HCT116 (cell line): ENCODE measurements at regions not wholly inside any gene's neighbourhood (a gene's known extent, or its start where the extent isn't known, plus 50 kb on each side); places are given as distances from the start of the nearest gene placed in this dataset.

Experiments used
- ATAC-seq: fragments of 200-7000 bp; cut with Tn5 transposase; 2 replicates; pipeline ENCODE4 v1.9.1; 2020; ENCODE audit warnings: mild to moderate bottlenecking, moderate library complexity
- BruUV-seq: library from RNA; stranded (reverse); fragments of 400-500 nt; replicated peaks from 2 replicates; lab custom pipeline; 2021; lab: Mats Ljungman, UMichigan
- CTCF ChIA-PET: fragments of 300-600 bp; sonication (Branson Sonifier 250); formaldehyde crosslinking; loops from one replicate; lab custom pipeline; 2021; ENCODE audit warnings: antibody characterized with exemption; lab: Charles Lee
- POLR2A ChIA-PET: fragments of 300-600, 350-600 bp; sonication (Branson Sonifier 250); formaldehyde crosslinking; loops from one replicate; lab custom pipeline; 2021; ENCODE audit warnings: antibody characterized with exemption; lab: Charles Lee
- RAD21 ChIA-PET, 2 experiments: fragments of 300-600 bp; sonication (Branson Sonifier 250); formaldehyde crosslinking; loops; one replicate each; lab custom pipeline; 2023; ENCODE audit warnings: low total read pairs in 2 of 2; ENCODE audit not compliant: uncharacterized antibody in 2 of 2, unreplicated experiment in 2 of 2, low non-redundant PET in 1 of 2; lab: Charles Lee
- DNase-seq: peaks from one replicate; pipeline ENCODE4 v3.0.0-alpha.2; 2010; ENCODE audit warnings: low read depth, low spot score
- H2AFZ ChIP-seq: fragments of 200-600 bp; shearing (Covaris generic), sonication (generic); 2 replicates; pipeline ENCODE4 v1.6.1; 2017; ENCODE audit warnings: low read depth, mixed run types, mixed read lengths, antibody characterized with exemption, low read length; ENCODE audit not compliant: poor library complexity, severe bottlenecking
- H3K27ac ChIP-seq: 2 replicates; pipeline ENCODE4 v1.5.1; 2012; ENCODE audit warnings: low read depth, low read length
- H3K27me3 ChIP-seq: fragments of 200-600 bp; sonication (generic); 2 replicates; pipeline ENCODE4 v1.6.1; 2016; ENCODE audit warnings: mixed run types, low read length, mixed read lengths; ENCODE audit not compliant: insufficient read depth
- H3K36me3 ChIP-seq, 2 experiments: fragments of 200-500 bp in 1 of 2; fragments of 200-600 bp in 1 of 2; sonication (Bioruptor generic) in 1 of 2; sonication (generic) in 1 of 2; 2 replicates each; pipeline versions ENCODE4 v1.5.1 to v1.6.1; 2014 to 2016; ENCODE audit warnings: low read length in 2 of 2, inconsistent platforms in 1 of 2, mixed read lengths in 1 of 2, mixed run types in 1 of 2; ENCODE audit not compliant: insufficient read depth in 2 of 2, control insufficient read depth in 1 of 2
- H3K4me1 ChIP-seq, 2 experiments: fragments of 200-600 bp in 1 of 2; sonication (generic) in 1 of 2; 2 replicates each; pipeline versions ENCODE4 v1.5.1 to v1.6.1; 2012 to 2017; ENCODE audit warnings: low read length in 2 of 2, inconsistent platforms in 1 of 2, mild to moderate bottlenecking in 1 of 2, mixed read lengths in 1 of 2, mixed run types in 1 of 2, moderate library complexity in 1 of 2; ENCODE audit not compliant: insufficient read depth in 2 of 2, control insufficient read depth in 1 of 2
- H3K4me2 ChIP-seq: fragments of 200-600 bp; sonication (generic); 2 replicates; pipeline ENCODE4 v1.6.1; 2017; ENCODE audit warnings: mixed run types, low read length, mixed read lengths
- H3K4me3 ChIP-seq, 2 experiments: fragments of 200-600 bp in 1 of 2; sonication (generic) in 1 of 2; replicated peaks in 1 of 2; 2 replicates each; pipeline ENCODE4 v1.5.1; 2011 to 2016; ENCODE audit warnings: low read length in 2 of 2, control low read depth in 1 of 2, low read depth in 1 of 2, mild to moderate bottlenecking in 1 of 2, mixed read lengths in 1 of 2, mixed run types in 1 of 2
- H3K79me2 ChIP-seq: fragments of 200-600 bp; sonication (generic); 2 replicates; pipeline ENCODE4 v1.6.1; 2017; ENCODE audit warnings: mild to moderate bottlenecking, mixed run types, low read length, moderate library complexity, mixed read lengths; ENCODE audit not compliant: insufficient read depth
- H3K9ac ChIP-seq: fragments of 200-600 bp; sonication (generic); 2 replicates; pipeline ENCODE4 v1.6.1; 2016; ENCODE audit warnings: low read length, mixed read lengths
- H3K9me2 ChIP-seq: fragments of 200-600 bp; sonication (generic), shearing (Covaris generic); 2 replicates; pipeline ENCODE4 v1.6.1; 2017; ENCODE audit warnings: mixed run types, mild to moderate bottlenecking, moderate library complexity; ENCODE audit not compliant: insufficient read depth
- H3K9me3 ChIP-seq, 2 experiments: fragments of 200-500 bp in 1 of 2; fragments of 200-600 bp in 1 of 2; sonication (Bioruptor generic) in 1 of 2; sonication (generic) in 1 of 2; 2 replicates each; pipeline ENCODE4 v1.6.1; 2014 to 2017; ENCODE audit warnings: low read length in 2 of 2, mixed read lengths in 2 of 2, inconsistent platforms in 1 of 2, low read depth in 1 of 2, mild to moderate bottlenecking in 1 of 2, mixed run types in 1 of 2, moderate library complexity in 1 of 2; ENCODE audit not compliant: control insufficient read depth in 1 of 2, insufficient read depth in 1 of 2
- H4K20me1 ChIP-seq: fragments of 200-600 bp; sonication (generic), shearing (Covaris generic); 2 replicates; pipeline ENCODE4 v1.6.1; 2017; ENCODE audit warnings: mixed run types, mild to moderate bottlenecking, moderate library complexity; ENCODE audit not compliant: insufficient read depth
- ATF3 ChIP-seq: IDR thresholded peaks from 2 replicates; pipeline ENCODE4 v1.6.1; 2012
- CBX3 ChIP-seq: IDR thresholded peaks from 2 replicates; pipeline ENCODE4 v1.6.1; 2012; ENCODE audit warnings: low read depth
- CEBPB ChIP-seq: IDR thresholded peaks from 2 replicates; pipeline ENCODE4 v1.6.1; 2012; ENCODE audit warnings: low read depth
- CTCF ChIP-seq, 3 experiments: fragments of 200-600 bp in 1 of 3; sonication (generic) in 1 of 3; IDR thresholded peaks in 2 of 3; conservative IDR thresholded peaks in 1 of 3; 2 replicates each; pipeline ENCODE4 v1.5.1; 2012 to 2017; ENCODE audit warnings: low read depth in 2 of 3, low read length in 2 of 3, antibody characterized with exemption in 1 of 3, borderline replicate concordance in 1 of 3, control low read depth in 1 of 3, mild to moderate bottlenecking in 1 of 3, mixed read lengths in 1 of 3, mixed run types in 1 of 3, moderate library complexity in 1 of 3; ENCODE audit not compliant: insufficient read depth in 1 of 3
- EGR1 ChIP-seq: IDR thresholded peaks from 2 replicates; pipeline ENCODE4 v1.6.1; 2012; ENCODE audit warnings: low read depth
- ELF1 ChIP-seq: IDR thresholded peaks from 2 replicates; pipeline ENCODE4 v1.6.1; 2012; ENCODE audit warnings: low read depth, borderline replicate concordance
- EZH2 ChIP-seq: fragments of 200-600 bp; sonication (generic); IDR thresholded peaks from 2 replicates; pipeline ENCODE4 v1.6.1; 2017; ENCODE audit warnings: antibody characterized with exemption, mixed run types
- EZH2phosphoT487 ChIP-seq: fragments of 200-600 bp; IDR thresholded peaks from 2 replicates; pipeline ENCODE4 v1.6.1; 2018; ENCODE audit warnings: antibody characterized with exemption, borderline replicate concordance
- FOSL1 ChIP-seq: IDR thresholded peaks from 2 replicates; pipeline ENCODE4 v1.6.1; 2012; ENCODE audit warnings: low read depth
- JUND ChIP-seq: IDR thresholded peaks from 2 replicates; pipeline ENCODE4 v1.6.1; 2012
- MAX ChIP-seq: IDR thresholded peaks from 2 replicates; pipeline ENCODE4 v1.6.1; 2012
- POLR2A ChIP-seq: IDR thresholded peaks from 2 replicates; pipeline ENCODE4 v1.7.0; 2011; ENCODE audit warnings: borderline replicate concordance; ENCODE audit not compliant: insufficient read depth, insufficient read length; ENCODE audit errors: extremely low read depth
- POLR2AphosphoS5 ChIP-seq: IDR thresholded peaks from 2 replicates; pipeline ENCODE4 v1.6.1; 2011; ENCODE audit warnings: mild to moderate bottlenecking, low read depth, low read length, moderate library complexity
- SP1 ChIP-seq: IDR thresholded peaks from 2 replicates; pipeline ENCODE4 v1.6.1; 2012; ENCODE audit warnings: low read depth
- SRF ChIP-seq: IDR thresholded peaks from 2 replicates; pipeline ENCODE4 v1.6.1; 2012; ENCODE audit warnings: low read depth
- TCF7L2 ChIP-seq: IDR thresholded peaks from 2 replicates; pipeline ENCODE4 v1.7.0; 2011; ENCODE audit warnings: borderline replicate concordance, inconsistent platforms; ENCODE audit not compliant: insufficient read depth, insufficient read length; ENCODE audit errors: extremely low read depth
- YY1 ChIP-seq: IDR thresholded peaks from 2 replicates; pipeline ENCODE4 v1.6.1; 2011; ENCODE audit warnings: low read length, low read depth, moderate library complexity, mild to moderate bottlenecking; ENCODE audit not compliant: insufficient replicate concordance; ENCODE audit errors: extremely low read depth
- ZFX ChIP-seq: fragments of 450-650 bp; IDR thresholded peaks from 2 replicates; pipeline ENCODE4 v1.6.1; 2017
- intact Hi-C: fragments of 100-400 bp; cut with micrococcal nuclease; formaldehyde crosslinking; loops from 2 replicates; pipeline ENCODE4 v1.10.0; 2022
- TF ChIP-seq, protein P1 (sequence below): IDR thresholded peaks from 2 replicates; pipeline ENCODE4 v1.6.1; 2011; ENCODE audit warnings: mild to moderate bottlenecking, low read length, moderate library complexity; ENCODE audit not compliant: insufficient replicate concordance; ENCODE audit errors: extremely low read depth
- TF ChIP-seq, protein P2 (sequence below): IDR thresholded peaks from 2 replicates; pipeline ENCODE4 v1.6.1; 2012; ENCODE audit warnings: low read depth

GRCh38 chr7:156184164-156184563 lies 371.9 kb upstream of the SHH start:
- TF ChIP-seq SRF (no peak), EGR1 (no peak), ELF1 (no peak), MAX (no peak), JUND (no peak), CBX3 (no peak), POLR2A (no peak), CTCF (IDR thresholded peaks at IDR 0.05 in 2 of 3, conservative IDR thresholded peaks at IDR 0.05 in 1 of 3; ENCODE audit: borderline replicate concordance in 1 of 3, insufficient read depth in 1 of 3, low read depth in 2 of 3, low read length in 2 of 3) (no peak), FOSL1 (no peak), POLR2AphosphoS5 (no peak), CEBPB (no peak), YY1 (no peak), SP1 (no peak), EZH2 (no peak), TCF7L2 (no peak), ZFX (no peak), EZH2phosphoT487 (no peak), ATF3 (no peak)
- TF ChIP-seq, protein P1, sequence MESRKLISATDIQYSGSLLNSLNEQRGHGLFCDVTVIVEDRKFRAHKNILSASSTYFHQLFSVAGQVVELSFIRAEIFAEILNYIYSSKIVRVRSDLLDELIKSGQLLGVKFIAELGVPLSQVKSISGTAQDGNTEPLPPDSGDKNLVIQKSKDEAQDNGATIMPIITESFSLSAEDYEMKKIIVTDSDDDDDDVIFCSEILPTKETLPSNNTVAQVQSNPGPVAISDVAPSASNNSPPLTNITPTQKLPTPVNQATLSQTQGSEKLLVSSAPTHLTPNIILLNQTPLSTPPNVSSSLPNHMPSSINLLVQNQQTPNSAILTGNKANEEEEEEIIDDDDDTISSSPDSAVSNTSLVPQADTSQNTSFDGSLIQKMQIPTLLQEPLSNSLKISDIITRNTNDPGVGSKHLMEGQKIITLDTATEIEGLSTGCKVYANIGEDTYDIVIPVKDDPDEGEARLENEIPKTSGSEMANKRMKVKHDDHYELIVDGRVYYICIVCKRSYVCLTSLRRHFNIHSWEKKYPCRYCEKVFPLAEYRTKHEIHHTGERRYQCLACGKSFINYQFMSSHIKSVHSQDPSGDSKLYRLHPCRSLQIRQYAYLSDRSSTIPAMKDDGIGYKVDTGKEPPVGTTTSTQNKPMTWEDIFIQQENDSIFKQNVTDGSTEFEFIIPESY, result no peak
- TF ChIP-seq, protein P2, sequence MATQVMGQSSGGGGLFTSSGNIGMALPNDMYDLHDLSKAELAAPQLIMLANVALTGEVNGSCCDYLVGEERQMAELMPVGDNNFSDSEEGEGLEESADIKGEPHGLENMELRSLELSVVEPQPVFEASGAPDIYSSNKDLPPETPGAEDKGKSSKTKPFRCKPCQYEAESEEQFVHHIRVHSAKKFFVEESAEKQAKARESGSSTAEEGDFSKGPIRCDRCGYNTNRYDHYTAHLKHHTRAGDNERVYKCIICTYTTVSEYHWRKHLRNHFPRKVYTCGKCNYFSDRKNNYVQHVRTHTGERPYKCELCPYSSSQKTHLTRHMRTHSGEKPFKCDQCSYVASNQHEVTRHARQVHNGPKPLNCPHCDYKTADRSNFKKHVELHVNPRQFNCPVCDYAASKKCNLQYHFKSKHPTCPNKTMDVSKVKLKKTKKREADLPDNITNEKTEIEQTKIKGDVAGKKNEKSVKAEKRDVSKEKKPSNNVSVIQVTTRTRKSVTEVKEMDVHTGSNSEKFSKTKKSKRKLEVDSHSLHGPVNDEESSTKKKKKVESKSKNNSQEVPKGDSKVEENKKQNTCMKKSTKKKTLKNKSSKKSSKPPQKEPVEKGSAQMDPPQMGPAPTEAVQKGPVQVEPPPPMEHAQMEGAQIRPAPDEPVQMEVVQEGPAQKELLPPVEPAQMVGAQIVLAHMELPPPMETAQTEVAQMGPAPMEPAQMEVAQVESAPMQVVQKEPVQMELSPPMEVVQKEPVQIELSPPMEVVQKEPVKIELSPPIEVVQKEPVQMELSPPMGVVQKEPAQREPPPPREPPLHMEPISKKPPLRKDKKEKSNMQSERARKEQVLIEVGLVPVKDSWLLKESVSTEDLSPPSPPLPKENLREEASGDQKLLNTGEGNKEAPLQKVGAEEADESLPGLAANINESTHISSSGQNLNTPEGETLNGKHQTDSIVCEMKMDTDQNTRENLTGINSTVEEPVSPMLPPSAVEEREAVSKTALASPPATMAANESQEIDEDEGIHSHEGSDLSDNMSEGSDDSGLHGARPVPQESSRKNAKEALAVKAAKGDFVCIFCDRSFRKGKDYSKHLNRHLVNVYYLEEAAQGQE, result no peak
- Histone ChIP-seq H3K9ac (no peak overlapping the region), H4K20me1 (no peaks in the 10 kb centered on the region), H3K4me1 (no peaks in the 10 kb centered on the region), H3K79me2 (no peaks in the 10 kb centered on the region), H2AFZ (no peak overlapping the region), H3K4me3 (no peak overlapping the region), H3K36me3 (no peaks in the 10 kb centered on the region), H3K9me2 (no peaks in the 10 kb centered on the region), H3K27ac (no peak overlapping the region), H3K4me2 (no peak overlapping the region), H3K9me3 (peaks cover 4 to 9% of the 10 kb centered on the region in 2 experiments; a peak in 2 of 4 replicates), H3K27me3 (no peaks in the 10 kb centered on the region)
- BruUV-seq, result no TSS peak
- RAD21 ChIA-PET, result no interaction called here
- CTCF ChIA-PET, result no interaction called here
- ATAC-seq, result no peak
- POLR2A ChIA-PET, result no interaction called here
- intact Hi-C loops, result no loop called here
- no peak for DNase-seq
